Retinal pigment epithelial cell (primary cell): ENCODE measurements at regions not wholly inside any gene's neighbourhood (a gene's known extent, or its start where the extent isn't known, plus 50 kb on each side); places are given as distances from the start of the nearest gene placed in this dataset.
A peak's percentile ranks its signal among the peaks of the same experiment; 100 is the strongest.

Experiments
- DNase-seq: peaks from one replicate; pipeline ENCODE4 v3.0.0-alpha.2; 2010; ENCODE audit warnings: low read depth
- H3K4me3 ChIP-seq: 2 replicates; pipeline ENCODE4 v1.5.1; 2011; ENCODE audit warnings: mild to moderate bottlenecking, low read length, control low read depth, moderate library complexity
- TF ChIP-seq, protein P1 (sequence below): conservative IDR thresholded peaks from 2 replicates; pipeline ENCODE4 v1.5.1; 2011; ENCODE audit warnings: low read depth, low read length, control low read depth, inconsistent platforms

DNA sequence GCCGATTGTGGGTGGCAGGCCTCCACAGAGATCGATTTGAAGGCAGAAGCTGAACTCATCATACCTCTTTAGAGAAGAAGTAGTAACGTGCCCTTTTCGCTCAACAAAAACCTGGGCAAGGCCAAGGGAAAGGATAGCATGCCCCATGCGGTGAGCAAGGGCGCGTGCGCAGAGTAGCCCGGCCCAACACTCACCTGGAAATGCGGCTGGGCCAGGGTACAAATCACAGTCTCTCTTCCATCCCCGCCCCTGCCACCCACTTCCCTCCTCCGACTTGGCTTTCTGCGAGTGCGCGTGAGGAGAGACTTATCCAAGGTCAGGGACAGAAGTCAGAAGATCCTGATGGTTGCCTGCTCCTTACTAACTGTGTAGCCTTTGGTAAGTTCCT is 160.7 kb upstream of the C1orf21 start:
- H3K4me3 ChIP-seq, result no peak overlapping the region
- no peak for DNase-seq
- TF ChIP-seq, protein P1, sequence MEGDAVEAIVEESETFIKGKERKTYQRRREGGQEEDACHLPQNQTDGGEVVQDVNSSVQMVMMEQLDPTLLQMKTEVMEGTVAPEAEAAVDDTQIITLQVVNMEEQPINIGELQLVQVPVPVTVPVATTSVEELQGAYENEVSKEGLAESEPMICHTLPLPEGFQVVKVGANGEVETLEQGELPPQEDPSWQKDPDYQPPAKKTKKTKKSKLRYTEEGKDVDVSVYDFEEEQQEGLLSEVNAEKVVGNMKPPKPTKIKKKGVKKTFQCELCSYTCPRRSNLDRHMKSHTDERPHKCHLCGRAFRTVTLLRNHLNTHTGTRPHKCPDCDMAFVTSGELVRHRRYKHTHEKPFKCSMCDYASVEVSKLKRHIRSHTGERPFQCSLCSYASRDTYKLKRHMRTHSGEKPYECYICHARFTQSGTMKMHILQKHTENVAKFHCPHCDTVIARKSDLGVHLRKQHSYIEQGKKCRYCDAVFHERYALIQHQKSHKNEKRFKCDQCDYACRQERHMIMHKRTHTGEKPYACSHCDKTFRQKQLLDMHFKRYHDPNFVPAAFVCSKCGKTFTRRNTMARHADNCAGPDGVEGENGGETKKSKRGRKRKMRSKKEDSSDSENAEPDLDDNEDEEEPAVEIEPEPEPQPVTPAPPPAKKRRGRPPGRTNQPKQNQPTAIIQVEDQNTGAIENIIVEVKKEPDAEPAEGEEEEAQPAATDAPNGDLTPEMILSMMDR, result no peak

DNA sequence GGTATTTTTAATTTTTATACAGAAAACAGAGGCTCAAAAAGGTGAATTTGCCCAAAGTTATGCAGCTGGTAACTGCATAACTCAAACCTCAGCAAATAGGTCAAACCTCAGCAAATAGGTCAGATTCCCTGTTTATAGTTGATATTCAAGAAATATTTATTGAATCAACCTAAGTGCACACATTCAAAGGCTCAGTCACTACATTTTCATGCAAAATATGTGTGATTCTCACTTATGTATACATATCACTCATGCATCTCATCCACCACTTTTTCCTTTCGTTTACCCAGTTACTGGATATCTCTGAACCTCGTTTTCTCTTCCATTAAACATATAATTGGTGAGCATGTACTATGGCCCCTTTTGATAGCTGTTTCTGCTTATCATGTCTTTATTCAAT is 158.3 kb upstream of the C1orf21 start:
- TF ChIP-seq, protein P1, result no peak
- DNase-seq, result no peak
- H3K4me3 ChIP-seq, result no peak overlapping the region

DNA sequence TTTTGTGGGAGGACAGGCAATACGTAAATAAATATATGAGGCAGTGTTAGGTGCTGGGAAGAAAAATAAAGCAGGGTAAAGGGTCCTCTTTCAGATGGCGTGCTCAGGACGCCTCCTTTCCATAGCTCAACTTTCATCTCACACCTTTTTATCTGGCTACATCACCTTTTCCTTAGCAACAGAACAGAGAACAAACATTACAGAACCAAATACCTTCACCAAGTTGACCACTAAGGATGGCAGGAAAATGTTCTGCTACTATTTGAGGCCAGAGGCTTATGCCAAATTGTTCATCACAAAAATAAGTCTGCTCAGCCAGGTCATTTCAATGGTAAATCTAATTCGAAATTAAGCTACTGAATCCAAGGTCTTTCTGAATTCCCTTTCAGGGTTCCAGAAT is 149.2 kb upstream of the C1orf21 start:
- no peak overlapping the region for H3K4me3 ChIP-seq
- no peak for DNase-seq
- TF ChIP-seq, protein P1, result no peak

DNA sequence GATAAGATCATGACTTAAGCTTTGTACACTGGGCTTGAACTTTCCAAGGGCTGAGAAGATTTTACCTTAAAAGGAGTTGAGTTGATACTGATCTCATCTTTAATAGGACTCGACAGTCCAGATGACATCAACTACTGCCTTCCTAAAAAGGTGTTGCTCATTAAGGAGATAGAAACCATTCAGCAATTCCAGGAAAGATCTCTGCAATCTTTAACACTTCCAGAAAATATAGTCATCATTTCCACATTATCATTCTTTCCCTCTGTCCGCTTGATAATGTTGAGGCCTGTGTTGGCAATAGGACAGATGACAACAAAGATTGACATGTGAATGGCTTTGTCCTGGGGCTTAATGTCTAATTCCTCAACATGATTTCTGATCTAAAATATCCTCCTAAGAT is 145.4 kb upstream of the C1orf21 start:
- no peak overlapping the region for H3K4me3 ChIP-seq
- DNase-seq, result no peak
- TF ChIP-seq, protein P1, result no peak

DNA sequence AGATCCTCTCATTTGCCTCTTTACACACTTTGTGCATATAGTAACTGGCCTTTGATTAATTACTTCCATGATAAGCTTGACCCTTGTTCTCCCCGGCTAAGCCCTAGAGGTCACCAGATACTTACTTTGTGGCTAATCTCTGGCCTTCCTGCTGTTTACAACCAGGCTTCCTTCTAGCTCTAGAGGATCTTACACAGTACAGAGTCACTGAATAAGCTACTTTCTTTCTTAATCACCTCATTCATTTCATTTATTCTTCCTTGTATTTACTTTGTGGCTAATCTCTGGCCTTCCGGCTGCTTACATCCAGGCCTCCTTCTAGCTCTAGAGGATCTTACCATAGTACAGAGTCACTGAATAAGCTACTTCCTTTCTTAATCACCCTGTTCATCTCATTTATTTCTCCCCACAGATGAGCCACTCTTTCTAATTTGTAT is 144.3 kb upstream of the C1orf21 start:
- TF ChIP-seq, protein P1, result peak; percentile 27
- DNase-seq, result peak; percentile 61
- no peak overlapping the region for H3K4me3 ChIP-seq

DNA sequence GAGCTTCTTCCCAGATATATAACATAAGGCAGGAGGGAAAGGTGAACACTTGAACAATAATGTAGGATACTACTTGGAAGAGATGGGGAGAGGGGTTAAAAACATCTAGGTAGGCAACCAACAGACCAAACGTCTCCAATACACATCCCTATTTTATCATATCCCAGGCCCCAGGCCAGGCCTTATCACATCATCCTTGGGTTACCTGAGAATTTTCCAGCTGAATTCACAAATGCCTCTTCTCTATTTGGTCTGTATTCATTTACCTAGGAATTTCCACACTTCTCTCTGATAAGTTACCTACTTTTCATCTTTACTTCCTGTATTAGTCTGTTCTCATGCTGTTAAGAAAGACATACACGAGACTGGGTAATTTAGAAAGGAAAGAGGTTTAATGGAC is 141.9 kb upstream of the C1orf21 start:
- DNase-seq, result no peak
- H3K4me3 ChIP-seq, result no peak overlapping the region
- TF ChIP-seq, protein P1, result no peak

DNA sequence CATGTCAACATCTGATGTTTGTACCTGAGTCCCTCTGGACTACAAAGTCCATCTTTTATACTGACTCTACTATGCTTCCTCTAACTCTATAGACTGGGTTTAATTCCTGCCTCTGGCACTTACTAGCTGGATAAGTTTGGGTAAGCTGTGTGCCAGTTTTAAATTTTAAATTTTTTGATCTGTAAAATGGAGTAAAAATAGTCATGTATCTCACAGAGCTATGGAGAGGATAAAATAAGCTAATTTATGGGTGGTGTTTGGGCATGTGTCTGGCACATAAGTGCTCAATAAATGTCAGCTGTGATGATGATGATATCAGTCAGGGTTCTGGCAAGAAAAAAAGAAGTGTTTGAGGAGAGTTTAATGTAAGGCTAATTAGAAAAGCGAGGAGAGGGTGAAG is 139.2 kb upstream of the C1orf21 start:
- TF ChIP-seq, protein P1, result no peak
- no peak overlapping the region for H3K4me3 ChIP-seq
- no peak for DNase-seq
